ENCODE measurements at regions not wholly inside any gene's neighbourhood (a gene's known extent, or its start where the extent isn't known, plus 50 kb on each side); places are given as distances from the start of the nearest gene placed in this dataset.
A peak's percentile ranks its signal among the peaks of the same experiment; 100 is the strongest.
"Not testable (repeated sequence)": the region's sequence is repeated elsewhere in the genome, so short reads cannot be mapped to it uniquely, and the experiment has no call there.

DNA sequence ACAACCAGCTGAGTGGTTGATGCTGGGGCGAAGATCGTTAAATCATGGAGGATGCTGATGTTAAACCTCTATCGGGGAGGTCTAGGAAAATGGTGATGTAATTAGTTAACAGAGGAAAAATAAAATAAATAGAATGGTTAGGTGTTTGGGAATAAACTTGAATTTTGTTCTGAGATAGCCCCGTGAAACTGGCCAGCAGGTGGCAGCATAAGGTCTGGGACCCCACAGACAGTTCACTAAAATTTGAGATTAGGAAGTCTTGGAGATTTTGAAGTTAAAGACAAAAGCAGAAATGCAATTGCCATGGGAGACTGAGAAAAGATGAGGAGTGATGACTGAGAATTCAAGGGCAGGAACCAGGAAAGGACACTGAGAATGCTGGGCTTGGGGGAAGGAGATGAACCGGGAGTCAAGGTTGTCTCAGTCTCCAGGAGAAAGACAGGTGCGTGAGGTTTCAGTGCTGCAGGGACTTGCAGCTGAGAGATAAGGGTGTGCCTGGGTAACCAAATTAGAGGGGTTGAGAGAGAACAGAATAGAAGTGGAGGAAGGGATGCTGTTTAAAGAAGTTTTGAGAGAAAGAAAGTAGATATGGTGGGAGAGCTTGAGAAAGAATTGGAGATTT lies 248.0 kb downstream of the ZNF92 start:
- TF ChIP-seq, protein P1, sequence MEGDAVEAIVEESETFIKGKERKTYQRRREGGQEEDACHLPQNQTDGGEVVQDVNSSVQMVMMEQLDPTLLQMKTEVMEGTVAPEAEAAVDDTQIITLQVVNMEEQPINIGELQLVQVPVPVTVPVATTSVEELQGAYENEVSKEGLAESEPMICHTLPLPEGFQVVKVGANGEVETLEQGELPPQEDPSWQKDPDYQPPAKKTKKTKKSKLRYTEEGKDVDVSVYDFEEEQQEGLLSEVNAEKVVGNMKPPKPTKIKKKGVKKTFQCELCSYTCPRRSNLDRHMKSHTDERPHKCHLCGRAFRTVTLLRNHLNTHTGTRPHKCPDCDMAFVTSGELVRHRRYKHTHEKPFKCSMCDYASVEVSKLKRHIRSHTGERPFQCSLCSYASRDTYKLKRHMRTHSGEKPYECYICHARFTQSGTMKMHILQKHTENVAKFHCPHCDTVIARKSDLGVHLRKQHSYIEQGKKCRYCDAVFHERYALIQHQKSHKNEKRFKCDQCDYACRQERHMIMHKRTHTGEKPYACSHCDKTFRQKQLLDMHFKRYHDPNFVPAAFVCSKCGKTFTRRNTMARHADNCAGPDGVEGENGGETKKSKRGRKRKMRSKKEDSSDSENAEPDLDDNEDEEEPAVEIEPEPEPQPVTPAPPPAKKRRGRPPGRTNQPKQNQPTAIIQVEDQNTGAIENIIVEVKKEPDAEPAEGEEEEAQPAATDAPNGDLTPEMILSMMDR (IDR thresholded peaks at IDR 0.05; ENCODE audit: insufficient read depth, low read depth, low read length), result peak; percentile 37
- not testable (repeated sequence) for H3K4me3 ChIP-seq (ENCODE audit: insufficient read depth, low read depth, low read length); H3K9me3 ChIP-seq (ENCODE audit: insufficient read depth, low read depth, low read length); H3K9me3 Mint-ChIP-seq (ENCODE audit: unreplicated experiment); H3K4me2 ChIP-seq (ENCODE audit: low read length); H3K4me1 Mint-ChIP-seq (ENCODE audit: low read depth, unreplicated experiment); H3K9ac ChIP-seq (ENCODE audit: low read length); H3K79me2 ChIP-seq (ENCODE audit: insufficient read depth, low read length); H3K27ac ChIP-seq (ENCODE audit: low read depth, low read length); H3K27me3 ChIP-seq (ENCODE audit: insufficient read depth, low read length); H3K4me3 Mint-ChIP-seq (ENCODE audit: unreplicated experiment); H2AFZ ChIP-seq (ENCODE audit: low read depth, low read length); H3K36me3 Mint-ChIP-seq (ENCODE audit: low read depth, unreplicated experiment); H4K20me1 ChIP-seq (ENCODE audit: insufficient read depth, low read length); DNase-seq (ENCODE audit: low read depth); H3K27ac Mint-ChIP-seq (ENCODE audit: unreplicated experiment); H3K4me1 ChIP-seq (ENCODE audit: insufficient read depth, low read length); H3K36me3 ChIP-seq (ENCODE audit: insufficient read depth, low read length)
- peaks cover 17% of the 10 kb centered on the region for H3K27me3 Mint-ChIP-seq (ENCODE audit: low read depth, unreplicated experiment)
- FAIRE-seq, result peak; percentile 69

DNA sequence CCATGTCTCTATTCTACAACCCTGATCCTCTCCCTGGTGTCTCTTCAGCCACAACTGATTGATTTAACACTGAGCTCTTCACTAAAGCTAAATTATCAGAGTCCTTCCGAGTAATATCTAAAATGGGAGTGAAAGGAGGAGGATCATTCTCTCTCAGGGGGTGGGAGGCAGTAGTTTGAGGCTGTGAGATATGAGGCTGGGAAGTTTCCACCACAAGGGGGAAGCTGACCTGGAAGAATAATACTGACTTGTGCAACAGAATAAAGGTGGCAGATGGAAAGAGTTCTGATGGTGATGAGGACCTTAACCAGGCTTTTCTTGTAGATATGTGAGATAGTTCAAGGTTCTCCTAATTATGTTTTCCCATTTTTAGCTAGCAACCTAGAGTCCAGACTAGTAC lies 241.6 kb upstream of the VKORC1L1 start:
- not testable (repeated sequence) for H3K27ac Mint-ChIP-seq (ENCODE audit: unreplicated experiment); FAIRE-seq; DNase-seq (ENCODE audit: low read depth); H2AFZ ChIP-seq (ENCODE audit: low read depth, low read length); H3K27ac ChIP-seq (ENCODE audit: low read depth, low read length); H3K4me2 ChIP-seq (ENCODE audit: low read length); H3K27me3 Mint-ChIP-seq (ENCODE audit: low read depth, unreplicated experiment); H3K4me1 Mint-ChIP-seq (ENCODE audit: low read depth, unreplicated experiment); H3K4me3 ChIP-seq (ENCODE audit: insufficient read depth, low read depth, low read length); H3K9me3 Mint-ChIP-seq (ENCODE audit: unreplicated experiment); H3K36me3 ChIP-seq (ENCODE audit: insufficient read depth, low read length); H3K4me1 ChIP-seq (ENCODE audit: insufficient read depth, low read length); H3K79me2 ChIP-seq (ENCODE audit: insufficient read depth, low read length); H3K4me3 Mint-ChIP-seq (ENCODE audit: unreplicated experiment); H4K20me1 ChIP-seq (ENCODE audit: insufficient read depth, low read length); H3K9ac ChIP-seq (ENCODE audit: low read length); H3K36me3 Mint-ChIP-seq (ENCODE audit: low read depth, unreplicated experiment); H3K27me3 ChIP-seq (ENCODE audit: insufficient read depth, low read length); H3K9me3 ChIP-seq (ENCODE audit: insufficient read depth, low read depth, low read length)

DNA sequence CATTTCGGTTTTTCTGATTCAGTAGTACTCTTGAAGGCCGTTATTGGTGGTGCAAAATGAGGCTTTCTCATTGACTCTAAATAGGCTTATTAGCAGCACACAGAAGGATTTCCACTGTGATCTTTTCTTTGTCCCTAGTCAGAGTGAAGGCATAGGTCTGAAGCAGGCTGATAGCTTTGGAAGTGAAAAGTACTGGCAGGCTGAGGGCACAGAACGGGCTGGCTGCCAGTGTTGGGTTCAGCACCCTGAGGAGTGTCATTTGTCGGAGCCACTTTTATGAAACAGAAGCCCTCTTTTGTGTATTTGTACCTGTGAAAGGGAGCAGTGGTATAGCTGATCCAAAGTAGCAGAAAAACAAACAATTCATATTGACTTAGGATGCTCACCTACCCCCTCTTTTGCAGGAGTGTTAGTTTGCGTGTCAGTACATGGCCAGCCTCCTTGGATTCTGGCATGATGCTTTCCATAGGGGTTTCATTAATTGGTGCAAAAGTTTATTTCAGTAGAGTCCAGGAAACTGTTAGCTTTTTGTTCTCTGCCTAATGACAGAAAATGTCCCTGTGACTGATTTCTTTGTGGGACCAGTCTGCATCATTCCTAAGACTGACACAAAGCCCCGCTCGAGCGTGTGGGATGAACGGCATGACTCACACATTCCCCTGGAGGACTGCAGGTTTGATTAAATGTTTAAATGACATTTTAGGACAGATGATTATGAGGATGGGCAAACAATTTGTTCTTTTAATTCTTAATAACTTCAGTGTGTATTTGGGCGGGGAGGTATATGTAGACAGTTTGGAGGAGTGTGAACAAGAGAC lies 239.1 kb upstream of the VKORC1L1 start:
- not testable (repeated sequence) for H3K36me3 Mint-ChIP-seq (ENCODE audit: low read depth, unreplicated experiment); H3K4me3 ChIP-seq (ENCODE audit: insufficient read depth, low read depth, low read length); H3K9me3 ChIP-seq (ENCODE audit: insufficient read depth, low read depth, low read length); H4K20me1 ChIP-seq (ENCODE audit: insufficient read depth, low read length); H3K4me1 Mint-ChIP-seq (ENCODE audit: low read depth, unreplicated experiment); H3K9me3 Mint-ChIP-seq (ENCODE audit: unreplicated experiment); H3K36me3 ChIP-seq (ENCODE audit: insufficient read depth, low read length); H3K4me2 ChIP-seq (ENCODE audit: low read length); H3K79me2 ChIP-seq (ENCODE audit: insufficient read depth, low read length); DNase-seq (ENCODE audit: low read depth); H3K9ac ChIP-seq (ENCODE audit: low read length); FAIRE-seq; H3K27ac Mint-ChIP-seq (ENCODE audit: unreplicated experiment); H3K27me3 Mint-ChIP-seq (ENCODE audit: low read depth, unreplicated experiment); H3K4me1 ChIP-seq (ENCODE audit: insufficient read depth, low read length); H3K27ac ChIP-seq (ENCODE audit: low read depth, low read length); H2AFZ ChIP-seq (ENCODE audit: low read depth, low read length); H3K27me3 ChIP-seq (ENCODE audit: insufficient read depth, low read length); H3K4me3 Mint-ChIP-seq (ENCODE audit: unreplicated experiment)

DNA sequence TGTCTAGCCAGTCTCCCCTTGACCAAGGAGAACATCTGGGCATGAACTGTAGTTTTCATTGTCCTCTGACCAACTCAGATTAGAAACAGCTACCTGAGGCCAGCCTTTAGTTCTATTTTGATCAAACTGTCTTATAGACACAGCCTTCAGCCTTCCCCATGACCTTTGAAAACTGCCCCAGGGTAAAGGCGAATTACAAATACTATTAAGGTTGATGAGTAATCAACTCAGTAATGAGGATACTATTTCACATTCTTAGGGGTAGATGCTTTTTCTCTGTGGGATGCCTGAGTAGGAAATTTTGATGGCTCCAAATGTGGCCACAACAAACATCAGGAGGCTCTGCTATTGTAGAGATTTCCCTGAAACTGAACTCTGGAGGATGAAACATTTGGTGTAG lies 234.0 kb upstream of the VKORC1L1 start:
- not testable (repeated sequence) for H3K4me2 ChIP-seq (ENCODE audit: low read length); H4K20me1 ChIP-seq (ENCODE audit: insufficient read depth, low read length); H2AFZ ChIP-seq (ENCODE audit: low read depth, low read length); H3K27ac ChIP-seq (ENCODE audit: low read depth, low read length); H3K4me3 ChIP-seq (ENCODE audit: insufficient read depth, low read depth, low read length); H3K36me3 ChIP-seq (ENCODE audit: insufficient read depth, low read length); H3K4me3 Mint-ChIP-seq (ENCODE audit: unreplicated experiment); H3K27me3 ChIP-seq (ENCODE audit: insufficient read depth, low read length); H3K36me3 Mint-ChIP-seq (ENCODE audit: low read depth, unreplicated experiment); H3K9me3 ChIP-seq (ENCODE audit: insufficient read depth, low read depth, low read length); H3K79me2 ChIP-seq (ENCODE audit: insufficient read depth, low read length); DNase-seq (ENCODE audit: low read depth); FAIRE-seq; H3K9me3 Mint-ChIP-seq (ENCODE audit: unreplicated experiment); H3K27me3 Mint-ChIP-seq (ENCODE audit: low read depth, unreplicated experiment); H3K9ac ChIP-seq (ENCODE audit: low read length); H3K4me1 ChIP-seq (ENCODE audit: insufficient read depth, low read length); H3K4me1 Mint-ChIP-seq (ENCODE audit: low read depth, unreplicated experiment); H3K27ac Mint-ChIP-seq (ENCODE audit: unreplicated experiment)

DNA sequence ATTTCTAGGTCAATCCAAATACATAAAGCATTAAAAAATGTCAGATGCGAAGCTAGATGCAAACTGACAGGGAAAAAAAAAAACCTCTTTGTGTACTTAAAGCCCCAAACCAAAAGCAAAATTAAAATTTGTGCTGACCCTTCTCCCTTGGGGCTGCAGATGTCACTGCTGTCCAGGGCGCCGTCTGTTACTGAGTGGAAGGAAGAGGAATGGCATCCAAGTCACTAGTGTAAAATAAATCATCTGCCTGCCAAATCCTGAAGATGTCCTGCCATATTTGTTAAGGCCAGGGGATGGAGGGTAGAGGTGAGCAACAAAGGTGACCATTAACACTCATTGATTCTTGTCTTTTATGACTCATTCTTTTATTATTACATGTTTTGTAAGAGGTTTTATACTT lies 233.2 kb upstream of the VKORC1L1 start:
- not testable (repeated sequence) for H3K9me3 Mint-ChIP-seq (ENCODE audit: unreplicated experiment); H4K20me1 ChIP-seq (ENCODE audit: insufficient read depth, low read length); H3K4me3 Mint-ChIP-seq (ENCODE audit: unreplicated experiment); H3K9ac ChIP-seq (ENCODE audit: low read length); H3K4me3 ChIP-seq (ENCODE audit: insufficient read depth, low read depth, low read length); H3K36me3 Mint-ChIP-seq (ENCODE audit: low read depth, unreplicated experiment); FAIRE-seq; H3K36me3 ChIP-seq (ENCODE audit: insufficient read depth, low read length); H3K79me2 ChIP-seq (ENCODE audit: insufficient read depth, low read length); H3K9me3 ChIP-seq (ENCODE audit: insufficient read depth, low read depth, low read length); H3K27me3 ChIP-seq (ENCODE audit: insufficient read depth, low read length); H3K4me1 ChIP-seq (ENCODE audit: insufficient read depth, low read length); H2AFZ ChIP-seq (ENCODE audit: low read depth, low read length); H3K4me2 ChIP-seq (ENCODE audit: low read length); H3K4me1 Mint-ChIP-seq (ENCODE audit: low read depth, unreplicated experiment); H3K27ac Mint-ChIP-seq (ENCODE audit: unreplicated experiment); H3K27ac ChIP-seq (ENCODE audit: low read depth, low read length); H3K27me3 Mint-ChIP-seq (ENCODE audit: low read depth, unreplicated experiment); DNase-seq (ENCODE audit: low read depth)
